GM21515 (cell line): ENCODE measurements at regions not wholly inside any gene's neighbourhood (a gene's known extent, or its start where the extent isn't known, plus 50 kb on each side); places are given as distances from the start of the nearest gene placed in this dataset.

Experiments
- ATAC-seq: cut with Tn5 transposase; IDR thresholded peaks from one replicate; pipeline ENCODE4 v1.9.1; 2021; ENCODE audit not compliant: unreplicated experiment

GRCh38 chr5:68898951-68899471 lies 194.8 kb upstream of the SLC30A5 start:
- no peak for ATAC-seq

- no peak for ATAC-seq
Observed at GRCh38 chr5:68911840-68912690, 181.7 kb upstream of the SLC30A5 start.

GRCh38 chr5:68915079-68915478 lies 178.7 kb upstream of the SLC30A5 start:
- no peak for ATAC-seq

- ATAC-seq, result no peak
Observed at GRCh38 chr5:68918306-68918705, 175.5 kb upstream of the SLC30A5 start.

- ATAC-seq, result no peak
Observed at GRCh38 chr5:68919988-68920490, 173.8 kb upstream of the SLC30A5 start.

- ATAC-seq, result no peak
Observed at GRCh38 chr5:68920888-68921287, 172.9 kb upstream of the SLC30A5 start.

GRCh38 chr5:68922172-68922987 lies 171.4 kb upstream of the SLC30A5 start:
- ATAC-seq, result no peak

- no peak for ATAC-seq
Observed at GRCh38 chr5:68924481-68925145, 169.2 kb upstream of the SLC30A5 start.

- no peak for ATAC-seq
Observed at GRCh38 chr5:68928617-68929302, 165.1 kb upstream of the SLC30A5 start.

- no peak for ATAC-seq
Observed at GRCh38 chr5:68930139-68930538, 163.7 kb upstream of the SLC30A5 start.

GRCh38 chr5:68932830-68933434 lies 160.9 kb upstream of the SLC30A5 start:
- no peak for ATAC-seq

- ATAC-seq, result no peak
Observed at GRCh38 chr5:68942169-68942568, 151.6 kb upstream of the SLC30A5 start.

GRCh38 chr5:68946728-68947127 lies 147.1 kb upstream of the SLC30A5 start:
- ATAC-seq, result no peak

GRCh38 chr5:68947986-68948385 lies 145.8 kb upstream of the SLC30A5 start:
- ATAC-seq, result no peak

- ATAC-seq, result no peak
Observed at GRCh38 chr5:68949256-68949655, 144.6 kb upstream of the SLC30A5 start.

- ATAC-seq, result no peak
Observed at GRCh38 chr5:68949711-68950110, 144.1 kb upstream of the SLC30A5 start.

- ATAC-seq, result no peak
Observed at GRCh38 chr5:68950125-68950524, 143.7 kb upstream of the SLC30A5 start.

GRCh38 chr5:68950930-68951329 lies 142.9 kb upstream of the SLC30A5 start:
- no peak for ATAC-seq

GRCh38 chr5:68953231-68953874 lies 140.5 kb upstream of the SLC30A5 start:
- ATAC-seq, result no peak
